GM18499 (cell line): ENCODE measurements at regions not wholly inside any gene's neighbourhood (a gene's known extent, or its start where the extent isn't known, plus 50 kb on each side); places are given as distances from the start of the nearest gene placed in this dataset.
"Not testable (repeated sequence)": the region's sequence is repeated elsewhere in the genome, so short reads cannot be mapped to it uniquely, and the experiment has no call there.

Source experiments
- ATAC-seq: cut with Tn5 transposase; IDR thresholded peaks from one replicate; pipeline ENCODE4 v1.9.1; 2021; ENCODE audit warnings: moderate number of reproducible peaks; ENCODE audit not compliant: insufficient read depth, unreplicated experiment

DNA sequence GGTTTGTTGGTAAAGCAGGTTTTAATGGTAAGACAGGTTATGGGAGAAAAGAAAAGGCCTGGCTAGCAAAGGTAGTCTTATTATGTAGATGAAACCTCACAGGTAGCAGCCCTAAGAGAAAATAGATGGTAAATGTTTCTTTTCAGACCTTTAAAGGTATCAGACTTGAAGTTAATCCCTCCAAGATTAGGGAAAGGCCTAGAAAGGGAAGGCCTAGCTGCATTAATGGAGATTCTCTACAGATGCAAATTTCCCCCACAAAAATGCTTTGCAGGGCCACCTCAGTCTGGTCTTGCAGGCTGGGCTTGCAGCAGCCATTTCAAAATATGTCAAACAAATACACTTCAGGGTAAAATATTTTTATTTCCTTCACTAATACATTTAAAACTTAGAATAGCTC, 1410.6 kb downstream of the RPA4 start:
- ATAC-seq: no peak

DNA sequence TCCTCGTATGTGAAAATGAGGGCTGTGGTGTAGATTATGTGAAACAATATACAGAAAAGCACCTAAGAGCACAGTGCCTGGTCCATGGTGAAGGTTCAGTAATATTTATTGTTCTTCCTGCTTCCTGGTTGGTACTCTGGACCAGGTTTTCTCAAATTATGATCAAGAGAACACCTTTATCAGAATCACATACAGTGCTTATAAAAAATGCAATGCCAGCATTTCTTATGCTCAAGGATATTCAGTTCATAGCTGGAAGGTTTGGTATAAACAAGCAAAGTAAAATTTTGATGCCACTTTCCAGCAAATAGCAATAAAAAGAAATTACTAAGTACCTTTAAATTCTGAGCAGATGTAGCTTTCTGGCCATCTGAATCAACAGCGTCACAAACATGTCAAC, 1412.4 kb downstream of the RPA4 start:
- ATAC-seq: no peak

DNA sequence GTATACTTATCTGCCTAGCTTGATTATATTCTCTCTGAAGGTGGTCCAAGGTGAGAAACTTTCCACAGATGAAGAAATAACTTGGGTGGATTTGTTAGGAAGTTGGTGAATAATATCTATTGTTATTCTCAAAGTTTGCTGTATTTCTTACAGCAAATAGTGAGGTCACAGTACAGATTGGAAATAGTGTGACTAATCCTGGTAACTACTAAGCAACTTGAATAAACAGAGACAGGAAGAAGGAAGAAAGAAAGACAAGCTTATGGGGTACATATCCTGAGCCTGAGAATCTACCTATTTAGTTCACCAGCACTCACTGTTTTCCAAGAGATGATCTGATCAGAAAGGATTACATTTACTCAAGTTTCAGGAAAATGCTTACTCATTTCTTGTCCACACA, 1416.1 kb downstream of the RPA4 start:
- ATAC-seq: no peak

DNA sequence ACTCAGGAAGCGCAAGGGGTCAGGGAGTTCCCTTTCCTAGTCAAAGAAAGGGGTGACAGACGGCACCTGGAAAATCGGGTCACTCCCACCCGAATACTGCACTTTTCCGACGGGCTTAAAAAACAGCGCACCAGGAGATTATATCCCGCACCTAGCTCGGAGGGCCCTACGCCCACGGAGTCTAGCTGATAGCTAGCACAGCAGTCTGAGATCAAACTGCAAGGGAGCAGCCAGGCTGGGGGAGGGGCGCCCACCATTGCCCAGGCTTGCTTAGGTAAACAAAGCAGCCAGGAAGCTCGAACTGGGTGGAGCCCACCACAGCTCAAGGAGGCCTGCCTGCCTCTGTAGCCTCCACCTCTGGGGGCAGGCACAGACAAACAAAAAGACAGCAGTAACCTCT, 1416.8 kb downstream of the RPA4 start:
- not testable (repeated sequence) for ATAC-seq

DNA sequence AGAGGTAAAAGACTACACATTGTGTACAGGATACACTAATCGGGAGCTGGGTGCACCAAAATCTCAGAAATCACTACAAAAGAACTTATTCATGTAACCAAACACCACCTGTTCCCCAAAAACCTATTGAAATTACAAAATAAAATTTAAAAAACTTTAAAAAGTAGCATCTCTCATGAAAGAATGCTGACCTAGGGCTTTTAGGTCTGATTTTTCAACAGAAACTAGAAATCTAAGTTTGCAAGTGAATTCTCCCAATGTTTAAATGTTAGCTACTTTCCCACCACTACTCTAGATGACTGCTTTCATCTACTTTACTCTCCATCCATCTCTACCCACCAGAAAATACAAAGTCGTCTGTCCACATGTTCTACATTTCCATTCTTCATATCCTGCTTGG, 1447.7 kb downstream of the RPA4 start:
- no peak for ATAC-seq

DNA sequence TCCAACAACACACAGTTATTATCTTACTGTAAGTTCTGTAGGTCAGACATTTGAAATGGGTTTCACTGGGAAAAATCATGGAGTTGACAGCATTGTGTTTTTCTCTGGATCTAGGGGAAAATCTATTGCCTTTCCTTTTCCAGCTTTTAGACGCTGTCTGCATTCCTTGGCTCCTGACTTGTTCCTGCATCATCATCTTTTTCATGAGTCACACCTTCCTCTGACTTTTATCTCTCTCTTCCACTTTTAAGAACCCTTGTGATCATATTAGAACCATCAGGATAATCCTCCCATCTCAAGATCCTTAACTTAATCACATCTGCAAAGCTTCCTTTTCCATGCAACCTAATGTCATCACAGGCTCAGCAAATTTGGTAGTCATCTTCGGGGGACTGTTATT, 1454.8 kb downstream of the RPA4 start:
- ATAC-seq: no peak

DNA sequence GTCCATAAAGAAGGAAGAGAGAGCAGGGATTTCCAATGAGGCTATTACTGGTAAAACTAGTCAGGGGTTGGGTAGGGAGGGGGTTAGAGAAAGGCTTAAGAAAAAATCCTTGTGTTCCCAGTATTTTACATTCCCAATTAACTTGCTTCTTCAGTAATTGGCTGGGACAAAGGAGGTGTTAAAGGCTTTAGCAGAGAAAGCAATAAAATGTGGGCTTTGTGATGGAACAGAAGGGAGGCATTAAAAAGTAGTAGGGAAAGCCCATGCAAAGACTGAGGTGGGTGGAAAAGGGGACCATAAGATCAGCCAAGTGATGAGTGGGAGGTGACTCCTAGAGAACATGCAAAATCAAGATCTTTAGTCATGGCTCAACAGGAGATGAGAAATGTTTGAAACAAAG, 1467.2 kb downstream of the RPA4 start:
- ATAC-seq: no peak

DNA sequence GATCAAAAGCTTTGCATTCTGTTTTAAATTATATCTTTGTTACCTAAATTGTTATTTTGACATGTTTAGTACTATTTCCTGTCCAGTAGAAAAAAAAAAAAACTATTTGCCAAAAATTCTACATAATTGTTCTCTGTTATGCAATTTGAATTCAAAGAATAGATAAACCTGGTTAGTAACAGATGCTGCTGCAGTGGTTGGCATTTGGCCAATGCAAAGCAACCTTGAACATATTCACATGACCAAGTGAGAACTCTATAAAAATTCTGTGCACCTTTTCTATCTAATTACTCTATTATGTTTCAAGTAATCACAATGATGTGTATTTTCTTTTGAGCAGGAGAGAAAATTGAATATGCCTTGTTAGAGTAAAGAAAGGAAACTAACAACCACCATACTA, 1473.4 kb downstream of the RPA4 start:
- no peak for ATAC-seq

DNA sequence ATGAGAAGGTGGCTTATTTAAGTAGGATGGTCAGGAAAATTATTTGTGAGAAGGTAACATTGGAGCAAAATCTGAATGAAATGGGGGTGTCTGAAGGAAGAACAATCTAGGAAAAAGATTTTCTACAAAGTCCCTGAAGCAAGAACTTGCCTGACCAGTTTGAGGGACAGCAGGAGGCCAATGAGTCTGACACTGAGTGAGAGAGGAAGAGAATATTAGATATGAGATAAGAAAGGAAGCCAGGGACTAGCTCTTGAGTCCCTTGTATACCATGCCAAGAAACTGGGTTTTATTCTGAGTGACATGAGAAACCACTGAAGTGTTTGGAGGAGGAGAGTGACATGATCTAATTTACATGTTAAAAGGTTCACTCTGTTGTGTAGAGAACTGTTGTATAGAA, 1478.9 kb downstream of the RPA4 start:
- ATAC-seq: no peak

DNA sequence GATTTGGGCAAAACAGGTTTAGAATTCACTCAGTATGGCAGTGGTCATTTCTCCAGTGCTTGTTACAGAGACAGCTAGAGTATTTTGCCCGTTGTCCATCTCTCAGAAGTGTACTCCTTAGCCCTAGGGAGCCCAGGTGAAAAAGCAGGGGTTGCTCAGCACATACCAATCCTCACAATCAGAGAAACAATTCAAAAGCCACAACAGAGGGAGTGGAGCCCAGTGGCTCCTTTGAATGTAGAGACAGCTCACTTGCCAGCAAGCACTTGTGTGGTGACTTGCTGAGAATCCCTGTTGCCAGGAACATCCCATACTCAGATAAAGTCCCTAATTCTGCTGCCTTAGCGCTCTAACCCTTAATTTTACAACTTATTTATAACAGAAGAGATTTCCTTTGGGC, 1488.3 kb downstream of the RPA4 start:
- no peak for ATAC-seq

DNA sequence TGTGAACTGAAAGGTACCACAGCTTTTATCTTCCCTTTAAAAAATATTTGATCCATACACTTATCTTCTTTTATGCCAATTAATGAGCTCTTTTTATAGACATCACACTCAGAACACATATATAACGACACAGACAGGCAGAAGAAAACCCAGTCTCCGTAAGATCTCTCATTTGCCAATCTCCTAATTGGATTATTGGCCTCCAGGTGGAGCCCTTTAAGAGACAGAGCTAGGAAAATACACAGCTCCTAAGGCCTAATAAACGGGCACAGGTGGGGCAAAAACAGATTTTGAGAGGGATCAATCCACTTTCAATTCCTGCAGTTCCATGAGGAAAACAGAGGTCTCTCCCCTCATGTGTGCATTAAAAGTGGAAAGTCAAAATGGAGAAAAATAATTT, 1495.4 kb downstream of the RPA4 start:
- no peak for ATAC-seq

DNA sequence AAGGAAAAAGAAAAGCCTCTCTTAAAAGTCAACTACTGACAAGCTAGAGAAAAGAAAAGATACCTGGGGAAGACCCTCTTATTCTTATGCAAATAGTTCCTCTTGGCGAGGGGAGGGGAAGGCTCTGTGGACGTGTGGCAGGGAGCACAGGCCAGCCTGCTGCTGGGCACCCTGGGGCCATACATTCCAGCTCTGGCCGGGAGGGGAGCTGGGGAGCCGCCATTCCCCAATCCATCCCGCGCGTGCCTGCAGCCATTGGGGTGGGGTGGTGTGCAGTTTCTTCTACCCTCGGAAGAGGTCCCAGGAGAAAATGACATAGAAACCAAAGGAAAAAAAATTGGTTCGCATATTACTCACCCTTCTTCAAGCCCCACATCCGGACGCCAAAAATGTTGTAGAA, 1496.4 kb downstream of the RPA4 start:
- no peak for ATAC-seq

DNA sequence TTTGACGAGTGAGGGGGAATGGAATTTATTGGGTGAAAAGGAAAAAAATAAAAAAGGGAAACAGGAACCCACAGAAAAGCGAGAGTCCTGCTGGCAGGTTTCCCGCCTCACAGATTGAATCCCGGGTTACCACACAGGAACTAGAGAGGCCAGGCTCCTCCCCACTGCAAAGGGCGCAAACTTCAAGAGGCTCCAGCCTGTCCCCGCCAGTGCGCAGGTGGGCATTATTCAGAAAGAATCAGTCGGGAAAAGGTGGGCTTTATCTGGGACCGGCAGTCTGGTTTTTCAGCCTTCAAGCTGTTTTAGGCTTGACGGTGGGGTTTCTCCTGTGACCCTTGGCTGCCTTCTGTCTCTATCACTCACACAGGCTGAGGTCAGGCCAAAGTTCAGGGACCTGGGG, 1496.8 kb downstream of the RPA4 start:
- ATAC-seq: no peak

DNA sequence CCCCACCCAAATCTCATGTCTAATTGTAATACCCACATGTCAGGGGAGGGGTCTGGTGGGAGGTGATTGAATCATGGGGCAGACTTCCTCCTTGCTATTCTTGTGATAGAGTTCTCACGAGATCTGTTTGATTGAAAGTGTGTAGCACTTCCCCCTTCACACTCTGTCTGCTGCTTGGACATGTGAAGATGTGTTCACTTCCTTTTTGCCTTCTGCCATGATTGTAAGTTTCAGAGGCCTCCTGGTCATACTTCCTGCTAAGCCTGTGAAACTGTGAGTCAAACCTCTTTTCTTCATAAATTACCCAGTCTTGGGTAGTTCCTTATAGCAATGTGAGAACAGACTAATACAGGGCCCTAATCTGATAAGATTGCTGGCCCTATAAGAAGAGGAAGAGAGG, 1514.8 kb downstream of the RPA4 start:
- ATAC-seq: no peak

DNA sequence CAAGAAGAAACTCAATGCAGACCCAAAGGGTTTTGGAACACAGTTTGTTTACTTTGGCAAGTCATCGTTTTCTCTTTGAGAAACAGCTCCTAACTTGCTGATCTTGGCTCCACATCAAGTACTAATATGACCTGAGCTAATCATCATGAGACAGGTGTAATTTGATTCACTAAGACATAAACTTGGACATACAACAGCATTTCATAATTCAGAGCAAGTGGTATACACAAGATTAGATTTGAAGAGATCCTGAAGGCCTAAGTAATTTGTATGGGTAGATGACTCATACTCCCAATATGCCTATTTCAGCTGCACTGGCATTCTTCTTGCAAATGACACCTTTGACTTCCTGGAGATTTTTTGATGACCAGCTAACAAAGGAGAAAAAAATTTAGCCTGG, 1521.7 kb downstream of the RPA4 start:
- no peak for ATAC-seq

DNA sequence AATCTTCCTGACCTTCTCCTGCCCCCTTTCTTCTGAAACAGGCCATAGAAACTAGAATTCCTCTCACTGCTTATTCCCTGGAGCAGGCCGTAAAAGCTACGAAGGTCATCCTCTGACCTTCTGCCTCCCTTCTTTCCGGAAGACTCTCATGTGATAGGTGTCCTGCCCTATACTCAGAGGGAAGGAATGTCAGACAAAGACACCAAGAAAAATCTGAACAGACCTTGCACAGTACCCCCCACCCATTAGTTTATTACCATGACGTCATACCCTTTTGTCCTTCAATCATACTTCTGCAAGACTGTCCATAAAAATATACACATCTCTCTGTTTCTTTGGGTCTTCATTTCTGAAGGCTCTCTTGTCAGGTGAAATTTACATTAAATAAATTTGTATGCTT, 1523.9 kb downstream of the RPA4 start:
- ATAC-seq: no peak

DNA sequence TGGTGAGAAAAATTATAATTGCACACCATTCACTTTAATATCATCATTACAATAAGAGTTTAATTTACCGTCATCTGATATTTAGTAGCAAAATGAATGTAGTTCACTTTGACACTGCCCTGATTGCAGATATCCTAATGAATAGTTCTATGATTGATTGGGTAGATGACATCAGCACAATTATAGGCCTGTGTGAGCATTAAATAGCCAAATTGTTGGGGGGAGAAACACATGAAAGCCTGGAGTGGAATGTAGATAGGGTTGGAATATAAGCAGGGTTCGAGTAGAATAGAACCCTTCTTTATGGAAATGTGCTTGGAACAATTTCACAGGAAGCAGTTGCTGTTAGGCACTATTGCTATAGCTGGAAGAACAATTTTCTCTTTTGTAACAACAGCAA, 1526.2 kb downstream of the RPA4 start:
- no peak for ATAC-seq

DNA sequence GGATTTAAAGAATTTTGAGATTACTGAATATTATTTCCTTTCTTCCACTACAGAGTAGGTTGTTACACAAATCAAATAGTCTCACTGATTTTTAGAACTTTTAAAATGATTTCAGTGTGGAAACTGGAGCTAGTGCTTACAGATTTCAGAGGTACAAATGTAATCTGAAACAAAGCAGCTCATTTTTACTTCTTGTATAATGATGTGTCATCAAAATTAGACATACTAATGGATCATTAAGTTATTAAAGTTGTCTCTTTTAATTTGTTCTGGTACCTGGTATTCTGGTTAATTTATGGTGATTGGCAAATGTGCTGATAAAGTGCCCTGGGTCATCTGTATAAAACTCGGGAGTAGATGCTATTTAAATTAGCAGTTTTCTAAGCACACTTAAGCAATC, 1528.3 kb downstream of the RPA4 start:
- ATAC-seq: no peak

DNA sequence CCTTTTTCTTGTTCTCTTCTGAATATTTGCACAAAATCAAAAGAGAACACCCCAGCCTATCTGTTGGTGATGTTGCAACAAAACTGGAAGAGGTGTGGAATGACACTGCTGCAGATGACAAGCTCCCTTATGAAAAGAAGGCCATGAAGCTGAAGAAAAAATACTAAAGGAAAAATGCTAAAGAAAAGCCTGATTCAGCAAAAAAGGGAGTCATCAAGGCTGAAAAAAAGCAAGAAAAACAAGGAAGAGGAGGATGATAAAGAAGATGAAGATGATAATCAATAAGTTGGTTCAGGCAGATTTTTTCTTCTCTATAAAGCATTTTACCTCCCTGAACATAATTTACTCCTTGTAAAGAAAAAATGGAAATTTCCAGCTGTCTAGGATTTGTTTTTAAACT, 1538.8 kb downstream of the RPA4 start:
- no peak for ATAC-seq

DNA sequence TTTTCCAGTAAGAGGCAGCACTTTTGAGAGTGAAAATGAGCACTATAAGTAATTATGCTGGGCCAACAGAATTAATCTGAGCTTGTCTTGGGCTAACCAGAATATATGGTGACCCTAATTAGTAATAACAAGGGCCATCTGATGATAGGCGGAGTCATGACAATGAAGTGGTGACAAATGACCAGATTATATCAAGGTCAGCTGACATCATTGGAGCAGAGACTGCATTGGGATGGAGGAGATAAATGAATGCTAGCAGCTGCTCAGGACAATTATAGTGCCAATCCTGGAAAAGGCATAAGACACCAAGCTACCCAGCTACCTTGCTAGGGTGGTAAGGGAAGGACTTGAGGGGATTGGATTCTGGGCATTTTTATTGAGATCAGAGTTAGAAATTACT, 1548.7 kb downstream of the RPA4 start:
- ATAC-seq: no peak

DNA sequence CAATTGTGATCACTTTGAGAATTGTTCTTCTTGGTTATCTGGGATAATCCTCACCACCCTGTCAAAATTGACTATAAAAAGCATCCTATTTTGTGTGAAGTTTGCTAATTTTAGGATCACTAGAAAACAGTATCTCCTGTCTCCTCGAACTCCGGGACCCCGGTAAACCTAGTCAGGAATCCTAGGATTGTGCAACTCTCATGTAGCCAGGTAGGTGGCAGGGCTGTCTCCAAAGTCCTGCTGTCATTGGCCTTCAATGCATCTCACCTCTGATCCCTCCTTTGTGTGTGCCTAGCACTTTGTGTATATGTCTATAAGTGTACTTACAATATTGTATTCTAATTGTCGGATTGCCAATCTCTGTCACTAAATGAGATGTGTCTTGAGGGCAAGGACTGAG, 1564.8 kb downstream of the RPA4 start:
- no peak for ATAC-seq

DNA sequence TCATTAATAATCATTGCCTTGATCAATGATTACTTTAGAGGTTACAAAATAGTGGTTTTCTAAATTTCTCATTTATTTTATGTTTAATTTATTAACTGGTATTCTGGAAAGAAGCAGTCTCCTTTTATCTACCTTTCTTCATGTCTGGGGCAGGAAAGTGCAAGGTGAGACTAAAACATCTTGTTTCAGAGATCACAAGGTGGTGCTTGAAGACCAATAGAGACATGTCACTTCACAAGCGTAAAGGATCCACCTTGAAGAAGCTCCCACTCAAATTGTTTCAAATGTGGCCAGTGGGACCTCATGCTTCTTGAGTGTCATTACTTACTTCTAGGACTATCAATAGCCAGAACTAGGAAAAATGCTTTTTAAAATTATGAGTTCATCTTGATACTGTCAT, 1568.7 kb downstream of the RPA4 start:
- ATAC-seq: no peak

DNA sequence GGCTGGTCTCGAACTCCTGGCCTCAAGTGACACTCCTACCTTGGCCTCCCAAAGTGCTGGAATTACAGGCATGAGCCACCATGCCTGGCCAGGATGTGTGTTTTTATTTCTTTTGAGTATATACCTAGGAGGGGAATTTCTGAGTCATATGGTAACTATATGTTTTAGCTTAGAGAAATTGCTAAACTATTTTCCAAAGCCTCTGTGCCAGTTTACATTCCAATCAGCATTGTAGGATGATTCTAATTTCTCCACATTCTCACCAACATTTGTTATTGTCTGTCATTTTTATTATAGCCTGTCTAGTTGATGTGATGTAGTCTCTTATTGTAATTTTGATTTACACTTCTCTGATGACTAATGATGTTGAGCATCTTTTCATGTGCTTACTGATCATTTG, 1576.0 kb downstream of the RPA4 start:
- ATAC-seq: no peak

DNA sequence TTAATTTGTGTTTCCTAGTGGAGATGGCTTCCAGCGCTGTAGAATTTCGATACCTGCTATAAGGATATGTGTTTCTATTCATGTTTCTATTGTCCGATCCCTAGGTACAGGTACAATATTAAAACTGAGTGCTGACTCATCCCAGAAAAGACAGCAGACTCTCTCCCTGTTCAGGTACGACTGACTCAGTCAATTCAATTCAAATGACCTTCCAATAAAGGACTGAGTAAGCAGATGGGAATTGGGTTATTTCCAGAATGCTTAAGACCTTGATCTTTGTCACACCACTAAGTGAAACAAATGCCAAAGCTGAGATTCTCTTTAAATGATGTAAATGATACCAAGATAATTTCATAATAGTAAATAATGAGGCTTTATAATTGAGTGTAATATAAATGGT, 1596.9 kb downstream of the RPA4 start:
- ATAC-seq: no peak
